OCI-LY1 (cell line): ENCODE measurements at regions not wholly inside any gene's neighbourhood (a gene's known extent, or its start where the extent isn't known, plus 50 kb on each side); places are given as distances from the start of the nearest gene placed in this dataset.

Experiments used
- CTCF ChIP-seq: fragments of 200-600 bp; sonication (generic), shearing (Covaris generic); IDR thresholded peaks from 2 replicates; pipeline ENCODE4 v1.5.1; 2017; ENCODE audit warnings: mild to moderate bottlenecking, antibody characterized with exemption, low read length, moderate library complexity, mixed read lengths
- EZH2 ChIP-seq: fragments of 200-600 bp; sonication (generic), shearing (Covaris generic); IDR thresholded peaks from 2 replicates; pipeline ENCODE4 v1.8.0; 2017; ENCODE audit warnings: borderline replicate concordance, mixed run types, mild to moderate bottlenecking, antibody characterized with exemption, low read length, moderate library complexity, mixed read lengths

- no peak for TF ChIP-seq CTCF
- TF ChIP-seq EZH2: no peak
Measured at GRCh38 chr5:24735284-24735683, 90.5 kb upstream of the CDH10 start.
